Uterus (tissue), 3 donors: ENCODE measurements at regions not wholly inside any gene's neighbourhood (a gene's known extent, or its start where the extent isn't known, plus 50 kb on each side); places are given as distances from the start of the nearest gene placed in this dataset.

Experiments used
- DNase-seq, 2 donors: peaks; one replicate each; pipeline ENCODE4 v3.0.0-alpha.2; 2019 to 2020
- H3K27ac ChIP-seq, 2 donors: fragments of 200-600 bp; sonication (generic); 1 replicate in 1 of 2; 2 replicates in 1 of 2; pipeline ENCODE4 v1.5.1; 2016 to 2018
- H3K27me3 ChIP-seq, 2 donors: fragments of 200-600 bp; sonication (generic); one replicate each; pipeline ENCODE4 v1.5.1; 2018 to 2019; ENCODE audit warnings: control low read depth in 1 of 2
- H3K36me3 ChIP-seq, 2 donors: fragments of 200-600 bp; sonication (generic); one replicate each; pipeline ENCODE4 v1.5.1; 2019; ENCODE audit warnings: control low read depth in 1 of 2
- H3K4me1 ChIP-seq, 2 donors: fragments of 200-600 bp; sonication (generic); one replicate each; pipeline ENCODE4 v1.5.1; 2018 to 2019; ENCODE audit warnings: control low read depth in 1 of 2
- H3K4me3 ChIP-seq, 2 donors: fragments of 200-600 bp; sonication (generic); 1 replicate in 1 of 2; 2 replicates in 1 of 2; pipeline ENCODE4 v1.5.1; 2018 to 2019; ENCODE audit warnings: mild to moderate bottlenecking in 1 of 2
- H3K9me3 ChIP-seq, 2 donors: fragments of 200-600 bp; sonication (generic); one replicate each; pipeline ENCODE4 v1.5.1; 2019; ENCODE audit warnings: control low read depth in 1 of 2
- CTCF ChIP-seq, 4 experiments: fragments of 200-600 bp in 2 of 4; fragments of 450-650 bp in 2 of 4; sonication (generic) in 2 of 4; IDR thresholded peaks; one replicate each; pipeline ENCODE4 v1.5.1; 2016 to 2019; ENCODE audit warnings: antibody characterized with exemption in 4 of 4, mild to moderate bottlenecking in 2 of 4, moderate library complexity in 1 of 4
- POLR2A ChIP-seq, 2 donors: fragments of 450-650 bp; IDR thresholded peaks; one replicate each; pipeline ENCODE4 v1.6.1; 2016; ENCODE audit warnings: antibody characterized with exemption in 2 of 2, mild to moderate bottlenecking in 1 of 2, moderate library complexity in 1 of 2
- intact Hi-C: fragments of 100-400 bp; cut with DNase I; formaldehyde crosslinking; loops from one replicate; pipeline ENCODE4 v1.15.1; 2023; ENCODE audit warnings: low total_unique reads
- donor health status: DM: yes; HTN: yes; CAD: no.

DNA sequence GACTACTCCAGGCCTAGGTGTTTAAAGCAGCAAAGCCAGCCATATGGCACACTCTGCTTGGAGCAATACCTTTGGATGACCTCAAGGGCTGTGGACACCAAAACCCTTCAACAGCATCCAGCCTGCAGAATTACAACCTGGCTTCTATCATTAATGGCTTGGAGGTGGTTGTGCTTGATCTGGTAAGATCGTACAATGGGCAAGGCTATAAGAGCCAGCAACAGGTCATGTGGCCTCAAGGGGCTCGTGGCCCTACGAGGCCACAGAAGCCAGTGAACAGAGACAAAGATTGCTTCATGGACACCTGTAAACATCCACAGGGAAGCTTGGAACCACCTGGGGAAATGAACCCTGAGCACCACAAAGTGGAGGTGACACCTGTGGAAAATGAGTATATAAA is 657.3 kb downstream of the BCL11B start:
- Histone ChIP-seq H3K27ac (no peak overlapping the region), H3K36me3 (no peaks in the 10 kb centered on the region), H3K4me3 (no peak overlapping the region), H3K27me3 (peaks cover 0 to 4% of the 10 kb centered on the region in 2 donors), H3K4me1 (no peaks in the 10 kb centered on the region), H3K9me3 (no peaks in the 10 kb centered on the region)
- no peak for DNase-seq
- no peak for TF ChIP-seq POLR2A (IDR thresholded peaks at IDR 0.05)
- TF ChIP-seq CTCF (IDR thresholded peaks at IDR 0.05): no peak
- intact Hi-C loops: no loop called here

DNA sequence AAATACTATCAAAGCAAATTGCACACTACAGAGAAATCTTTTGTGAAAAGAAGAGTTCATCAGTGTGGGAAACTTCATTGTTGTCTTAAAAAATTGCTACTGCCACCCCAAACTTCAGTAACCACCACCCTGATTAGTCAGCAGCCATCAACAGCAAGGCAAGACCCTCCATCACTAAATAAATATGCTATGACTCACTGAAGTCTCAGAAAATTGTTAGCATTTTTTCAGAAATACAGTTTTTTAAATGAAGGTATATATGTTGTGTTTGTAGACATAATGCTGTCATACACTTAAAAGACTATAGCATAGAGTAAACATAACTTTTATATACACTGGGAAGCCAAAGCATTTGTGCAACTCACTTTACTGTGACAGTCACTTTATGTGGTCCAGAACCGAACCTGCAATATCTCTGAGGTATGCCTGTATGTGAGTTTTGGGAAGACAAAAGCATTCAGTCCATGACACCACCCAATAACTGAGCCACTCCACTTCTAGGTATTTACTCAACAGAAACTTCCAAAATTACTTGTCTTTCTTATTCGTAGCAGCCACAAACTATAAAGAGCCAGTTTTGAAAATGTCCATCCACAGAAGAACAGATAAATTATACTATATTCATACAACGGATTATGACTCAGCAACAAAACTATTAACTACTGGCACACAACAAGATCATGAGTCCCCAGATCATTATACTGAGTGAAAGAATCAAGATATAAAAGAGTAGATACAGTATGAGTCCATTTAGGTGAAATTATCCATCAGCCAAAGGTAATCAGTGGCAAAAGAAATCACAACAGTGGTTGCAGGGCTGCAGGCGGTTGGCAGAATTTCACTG is 649.6 kb downstream of the BCL11B start:
- TF ChIP-seq CTCF (IDR thresholded peaks at IDR 0.05) (no peak), POLR2A (IDR thresholded peaks at IDR 0.05) (no peak)
- intact Hi-C loops: no loop called here
- no peak for DNase-seq
- Histone ChIP-seq H3K4me1 (no peaks in the 10 kb centered on the region), H3K27me3 (peaks cover 0 to 4% of the 10 kb centered on the region in 2 donors), H3K36me3 (no peaks in the 10 kb centered on the region), H3K27ac (no peak overlapping the region), H3K4me3 (no peak overlapping the region), H3K9me3 (no peaks in the 10 kb centered on the region)

DNA sequence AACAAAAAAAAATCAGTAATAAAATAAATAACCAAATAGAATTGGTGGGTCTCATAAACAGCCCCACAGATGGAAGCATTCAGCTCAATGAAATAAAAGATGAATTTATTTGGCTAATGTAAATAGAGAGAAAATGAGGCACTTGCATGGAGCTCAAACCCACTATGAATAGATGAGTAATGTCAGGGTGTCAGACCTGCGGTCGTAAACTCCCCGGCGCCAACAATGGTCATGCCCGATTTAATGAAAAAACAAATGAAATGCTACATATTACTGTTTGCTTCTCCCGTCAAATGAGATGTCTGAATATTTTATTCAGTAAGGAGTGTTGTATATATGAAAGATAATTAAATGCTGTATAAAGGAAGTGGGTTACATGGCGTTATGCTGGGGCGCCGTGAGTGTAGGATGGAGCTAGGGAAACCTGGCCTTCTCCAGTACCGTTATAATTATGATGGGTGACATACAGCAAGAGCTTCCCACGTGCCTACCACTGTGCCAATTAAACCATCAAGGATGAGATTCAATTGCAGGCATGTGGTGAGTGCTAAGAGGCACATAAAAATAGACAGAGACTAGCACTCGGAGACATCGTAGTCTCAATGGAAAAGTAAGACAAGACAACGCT is 648.1 kb downstream of the BCL11B start:
- TF ChIP-seq CTCF (IDR thresholded peaks at IDR 0.05): no peak
- H3K27me3 ChIP-seq: peaks cover 0 to under 1% of the 10 kb centered on the region in 2 donors
- no peak for DNase-seq
- H3K36me3 ChIP-seq: no peaks in the 10 kb centered on the region
- H3K9me3 ChIP-seq: no peaks in the 10 kb centered on the region
- H3K4me1 ChIP-seq: no peaks in the 10 kb centered on the region
- intact Hi-C loops: no loop called here
- no peak overlapping the region for H3K4me3 ChIP-seq
- no peak overlapping the region for H3K27ac ChIP-seq

- Histone ChIP-seq H3K27me3 (no peaks in the 10 kb centered on the region), H3K4me1 (no peaks in the 10 kb centered on the region), H3K4me3 (no peak overlapping the region), H3K27ac (no peak overlapping the region), H3K36me3 (no peaks in the 10 kb centered on the region), H3K9me3 (no peaks in the 10 kb centered on the region)
- TF ChIP-seq POLR2A (IDR thresholded peaks at IDR 0.05) (no peak), CTCF (IDR thresholded peaks at IDR 0.05) (no peak)
- DNase-seq: no peak
- intact Hi-C loops: no loop called here
These were observed 638.6 kb downstream of the BCL11B start for GRCh38 chr14:98633380-98633779.

- Histone ChIP-seq H3K4me1 (no peaks in the 10 kb centered on the region), H3K27ac (no peak overlapping the region), H3K4me3 (no peak overlapping the region), H3K36me3 (no peaks in the 10 kb centered on the region), H3K27me3 (no peaks in the 10 kb centered on the region), H3K9me3 (no peaks in the 10 kb centered on the region)
- DNase-seq: no peak
- intact Hi-C loops: no loop called here
- TF ChIP-seq POLR2A (IDR thresholded peaks at IDR 0.05) (no peak), CTCF (IDR thresholded peaks at IDR 0.05) (no peak)
These were observed 637.8 kb downstream of the BCL11B start for GRCh38 chr14:98634043-98634820.
